ENCODE measurements at regions not wholly inside any gene's neighbourhood (a gene's known extent, or its start where the extent isn't known, plus 50 kb on each side); places are given as distances from the start of the nearest gene placed in this dataset.

- no peak overlapping the region for H3K9ac ChIP-seq (ENCODE audit: control insufficient read depth, extremely low read depth, insufficient read depth, low read length)
- dilution Hi-C loops (cut with MboI; ENCODE audit: extremely low pct_ligation_motif_present, low sequenced_read_pairs): no loop called here
- no peak overlapping the region for H3K4me3 ChIP-seq (ENCODE audit: control insufficient read depth in 2 of 3, extremely low read depth in 1 of 3, insufficient read depth in 2 of 3, low read depth in 1 of 3, low read length in 3 of 3)
- H3K9me3 ChIP-seq (ENCODE audit: control insufficient read depth, low read depth, low read length): no peaks in the 10 kb centered on the region
- no peak for TF ChIP-seq CTCF (optimal IDR thresholded peaks at IDR 0.05 in 1 of 3, IDR thresholded peaks at IDR 0.05 in 1 of 3, conservative IDR thresholded peaks at IDR 0.05 in 1 of 3; ENCODE audit: extremely low read depth in 1 of 3, insufficient read depth in 2 of 3, low read length in 3 of 3)
- no peak for TF ChIP-seq EZH2 (IDR thresholded peaks at IDR 0.05; ENCODE audit: low read length)
- no peak overlapping the region for H3K27ac ChIP-seq (ENCODE audit: control insufficient read depth, insufficient read depth, low read length)
- DNase-seq (ENCODE audit: low read depth, low spot score) (no peak), FAIRE-seq (no peak)
- no peaks in the 10 kb centered on the region for H3K9me1 ChIP-seq (ENCODE audit: control insufficient read depth, extremely low read depth, insufficient read depth, low read length)
- H4K20me1 ChIP-seq (ENCODE audit: control insufficient read depth, extremely low read depth, insufficient read depth, low read length): no peaks in the 10 kb centered on the region
- H3K27me3 ChIP-seq (ENCODE audit: control insufficient read depth, extremely low read depth, insufficient read depth, low read length): no peaks in the 10 kb centered on the region
- no peak overlapping the region for H3K4me2 ChIP-seq (ENCODE audit: control insufficient read depth, extremely low read depth, insufficient read depth, low read depth, low read length)
- H3K36me3 ChIP-seq (ENCODE audit: control insufficient read depth in 2 of 2, extremely low read depth in 1 of 2, insufficient read depth in 2 of 2, low read length in 2 of 2): no peaks in the 10 kb centered on the region
- H3K79me2 ChIP-seq (ENCODE audit: control insufficient read depth, insufficient read depth, low read length): no peaks in the 10 kb centered on the region
- peaks cover 18% of the 10 kb centered on the region for H3K4me1 ChIP-seq (ENCODE audit: control insufficient read depth, extremely low read depth, insufficient read depth, low read length)
- H2AFZ ChIP-seq (ENCODE audit: control insufficient read depth, low read length): no peak overlapping the region
Observed at GRCh38 chr4:102428122-102428521, 73.0 kb upstream of the NFKB1 start.

GRCh38 chr4:102429553-102429952, 71.6 kb upstream of the NFKB1 start:
- Histone ChIP-seq H3K36me3 (ENCODE audit: control insufficient read depth in 2 of 2, extremely low read depth in 1 of 2, insufficient read depth in 2 of 2, low read length in 2 of 2) (no peaks in the 10 kb centered on the region), H3K27me3 (ENCODE audit: control insufficient read depth, extremely low read depth, insufficient read depth, low read length) (no peaks in the 10 kb centered on the region), H3K4me2 (ENCODE audit: control insufficient read depth, extremely low read depth, insufficient read depth, low read depth, low read length) (peak overlapping the region; percentile 97), H3K79me2 (ENCODE audit: control insufficient read depth, insufficient read depth, low read length) (no peaks in the 10 kb centered on the region), H3K9ac (ENCODE audit: control insufficient read depth, extremely low read depth, insufficient read depth, low read length) (peak overlapping the region; percentile 92), H3K4me3 (ENCODE audit: control insufficient read depth in 2 of 3, extremely low read depth in 1 of 3, insufficient read depth in 2 of 3, low read depth in 1 of 3, low read length in 3 of 3) (peak overlapping the region in 2 of 3 experiments; percentile 35 to 82), H2AFZ (ENCODE audit: control insufficient read depth, low read length) (peak overlapping the region; percentile 68), H3K9me1 (ENCODE audit: control insufficient read depth, extremely low read depth, insufficient read depth, low read length) (no peaks in the 10 kb centered on the region), H3K9me3 (ENCODE audit: control insufficient read depth, low read depth, low read length) (no peaks in the 10 kb centered on the region), H3K27ac (ENCODE audit: control insufficient read depth, insufficient read depth, low read length) (peak overlapping the region; percentile 96), H3K4me1 (ENCODE audit: control insufficient read depth, extremely low read depth, insufficient read depth, low read length) (peaks cover 18% of the 10 kb centered on the region), H4K20me1 (ENCODE audit: control insufficient read depth, extremely low read depth, insufficient read depth, low read length) (no peaks in the 10 kb centered on the region)
- dilution Hi-C loops (cut with MboI; ENCODE audit: extremely low pct_ligation_motif_present, low sequenced_read_pairs): no loop called here
- DNase-seq (ENCODE audit: low read depth, low spot score) (peak; percentile 85), FAIRE-seq (peak; percentile 94)
- TF ChIP-seq EZH2 (IDR thresholded peaks at IDR 0.05; ENCODE audit: low read length): no peak
- TF ChIP-seq CTCF (optimal IDR thresholded peaks at IDR 0.05 in 1 of 3, IDR thresholded peaks at IDR 0.05 in 1 of 3, conservative IDR thresholded peaks at IDR 0.05 in 1 of 3; ENCODE audit: extremely low read depth in 1 of 3, insufficient read depth in 2 of 3, low read length in 3 of 3): no peak

Data from keratinocyte (primary cell).